ENCODE measurements at regions not wholly inside any gene's neighbourhood (a gene's known extent, or its start where the extent isn't known, plus 50 kb on each side); places are given as distances from the start of the nearest gene placed in this dataset.

- TF ChIP-seq CTCF (IDR thresholded peaks at IDR 0.05; ENCODE audit: borderline replicate concordance, extremely low read depth, low read length, poor library complexity, severe bottlenecking) (no peak), EZH2 (IDR thresholded peaks at IDR 0.05; ENCODE audit: borderline replicate concordance, low read depth, low read length, severe bottlenecking) (no peak)
These were observed 50.2 kb upstream of the IVNS1ABP start for GRCh38 chr1:185367218-185367617.
